ENCODE measurements at regions not wholly inside any gene's neighbourhood (a gene's known extent, or its start where the extent isn't known, plus 50 kb on each side); places are given as distances from the start of the nearest gene placed in this dataset.
"Not testable (repeated sequence)": the region's sequence is repeated elsewhere in the genome, so short reads cannot be mapped to it uniquely, and the experiment has no call there.

DNA sequence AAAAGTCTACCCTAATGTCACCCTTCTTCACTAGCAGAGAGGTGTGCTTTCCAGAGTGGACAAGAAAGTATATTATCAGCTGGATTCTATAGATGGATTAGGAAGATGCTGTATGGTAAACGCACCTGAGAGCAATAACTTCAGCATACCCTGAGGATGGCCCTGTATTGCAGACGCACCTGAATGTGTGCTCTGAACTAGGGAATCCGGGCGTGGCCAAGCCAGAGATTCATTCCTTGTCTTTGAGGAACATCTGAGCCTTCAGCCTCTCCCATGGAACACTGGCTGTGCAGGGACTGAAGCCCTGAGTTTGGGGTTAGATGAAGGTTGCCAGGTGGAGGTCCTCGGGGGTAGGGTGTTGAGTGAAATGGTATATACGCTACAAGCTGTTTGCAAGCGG lies 66.2 kb upstream of the NFE2L3 start:
- WGBS, 2 donors (ENCODE audit: low coverage in 1 of 2) = 86 to 94% methylated on average over 1 to 7 of the region's 7 CpGs
- Histone ChIP-seq H3K27me3 (peaks cover 23% of the 10 kb centered on the region), H3K36me3 (no peaks in the 10 kb centered on the region), H3K9me3 (no peaks in the 10 kb centered on the region), H3K27ac (no peak overlapping the region), H3K4me3 (no peak overlapping the region), H3K4me1 (no peaks in the 10 kb centered on the region)
- TF ChIP-seq EP300 (IDR thresholded peaks at IDR 0.05) (no peak), POLR2AphosphoS5 (IDR thresholded peaks at IDR 0.05) (no peak), POLR2A (IDR thresholded peaks at IDR 0.05) (no peak)
- TF ChIP-seq, protein P1, sequence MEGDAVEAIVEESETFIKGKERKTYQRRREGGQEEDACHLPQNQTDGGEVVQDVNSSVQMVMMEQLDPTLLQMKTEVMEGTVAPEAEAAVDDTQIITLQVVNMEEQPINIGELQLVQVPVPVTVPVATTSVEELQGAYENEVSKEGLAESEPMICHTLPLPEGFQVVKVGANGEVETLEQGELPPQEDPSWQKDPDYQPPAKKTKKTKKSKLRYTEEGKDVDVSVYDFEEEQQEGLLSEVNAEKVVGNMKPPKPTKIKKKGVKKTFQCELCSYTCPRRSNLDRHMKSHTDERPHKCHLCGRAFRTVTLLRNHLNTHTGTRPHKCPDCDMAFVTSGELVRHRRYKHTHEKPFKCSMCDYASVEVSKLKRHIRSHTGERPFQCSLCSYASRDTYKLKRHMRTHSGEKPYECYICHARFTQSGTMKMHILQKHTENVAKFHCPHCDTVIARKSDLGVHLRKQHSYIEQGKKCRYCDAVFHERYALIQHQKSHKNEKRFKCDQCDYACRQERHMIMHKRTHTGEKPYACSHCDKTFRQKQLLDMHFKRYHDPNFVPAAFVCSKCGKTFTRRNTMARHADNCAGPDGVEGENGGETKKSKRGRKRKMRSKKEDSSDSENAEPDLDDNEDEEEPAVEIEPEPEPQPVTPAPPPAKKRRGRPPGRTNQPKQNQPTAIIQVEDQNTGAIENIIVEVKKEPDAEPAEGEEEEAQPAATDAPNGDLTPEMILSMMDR (IDR thresholded peaks at IDR 0.05) = no peak
- no peak for ATAC-seq

DNA sequence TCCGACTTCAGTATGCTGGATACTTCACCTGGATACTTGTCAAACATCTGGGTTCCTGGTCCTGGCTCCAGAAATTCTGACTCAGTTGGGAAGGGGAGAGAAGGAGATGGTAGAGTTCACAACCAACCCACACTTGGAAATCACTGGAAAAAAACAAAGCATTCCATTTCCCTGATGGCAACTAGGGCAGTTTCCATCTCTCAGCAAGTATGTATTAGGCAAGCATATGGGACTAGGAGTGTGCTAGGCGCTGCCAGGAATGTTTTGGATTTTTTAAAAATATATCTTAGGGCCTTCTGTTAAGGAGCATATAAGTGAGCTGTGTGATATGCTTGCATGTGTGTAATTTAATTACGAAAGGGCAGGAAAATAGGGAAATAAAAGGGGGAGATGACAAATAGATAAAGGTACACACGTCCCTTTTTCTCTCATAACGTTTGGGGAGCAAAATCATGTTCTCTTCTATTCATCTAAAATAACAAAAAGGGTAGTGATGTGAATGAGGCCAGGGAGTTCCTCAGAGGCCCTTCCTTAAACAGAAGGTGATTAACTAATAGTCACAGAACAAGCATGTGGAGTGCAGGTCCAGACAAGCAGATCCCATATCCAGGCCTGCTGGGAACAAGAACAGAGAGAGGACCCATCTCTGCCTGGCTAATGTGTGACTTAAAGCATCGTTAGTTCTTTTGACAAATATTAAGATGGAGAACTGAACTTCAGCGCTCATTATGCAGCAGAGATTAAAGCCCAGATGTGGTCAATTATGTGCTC lies 64.5 kb upstream of the NFE2L3 start:
- ATAC-seq = no peak
- Histone ChIP-seq H3K27ac (no peak overlapping the region), H3K4me3 (no peak overlapping the region), H3K4me1 (no peaks in the 10 kb centered on the region), H3K9me3 (no peaks in the 10 kb centered on the region), H3K36me3 (no peaks in the 10 kb centered on the region), H3K27me3 (peaks cover 6% of the 10 kb centered on the region)
- 82 to 89% methylated on average over 6 of the region's 7 CpGs for WGBS, 2 donors (ENCODE audit: low coverage in 1 of 2)
- TF ChIP-seq POLR2A (IDR thresholded peaks at IDR 0.05) = no peak

DNA sequence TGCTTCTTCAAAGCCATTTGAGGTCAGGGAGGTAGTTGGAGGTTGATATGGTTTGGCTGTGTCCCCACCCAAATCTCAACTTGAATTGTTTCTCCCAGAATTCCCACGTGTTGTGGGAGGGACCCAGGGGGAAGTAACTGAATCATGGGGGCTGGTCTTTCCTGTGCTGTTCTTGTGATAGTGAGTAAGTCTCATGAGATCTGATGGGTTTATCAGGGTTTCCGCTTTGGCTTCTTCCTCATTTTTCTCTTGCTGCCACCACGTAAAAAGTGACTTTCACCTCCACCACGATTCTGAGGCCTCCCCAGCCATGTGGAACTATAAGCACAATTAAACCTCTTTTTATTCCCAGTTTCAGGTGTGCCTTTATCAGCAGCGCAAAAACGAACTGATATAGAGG lies 62.5 kb upstream of the NFE2L3 start:
- H3K36me3 ChIP-seq, H3K4me3 ChIP-seq, ATAC-seq: not testable (repeated sequence)

DNA sequence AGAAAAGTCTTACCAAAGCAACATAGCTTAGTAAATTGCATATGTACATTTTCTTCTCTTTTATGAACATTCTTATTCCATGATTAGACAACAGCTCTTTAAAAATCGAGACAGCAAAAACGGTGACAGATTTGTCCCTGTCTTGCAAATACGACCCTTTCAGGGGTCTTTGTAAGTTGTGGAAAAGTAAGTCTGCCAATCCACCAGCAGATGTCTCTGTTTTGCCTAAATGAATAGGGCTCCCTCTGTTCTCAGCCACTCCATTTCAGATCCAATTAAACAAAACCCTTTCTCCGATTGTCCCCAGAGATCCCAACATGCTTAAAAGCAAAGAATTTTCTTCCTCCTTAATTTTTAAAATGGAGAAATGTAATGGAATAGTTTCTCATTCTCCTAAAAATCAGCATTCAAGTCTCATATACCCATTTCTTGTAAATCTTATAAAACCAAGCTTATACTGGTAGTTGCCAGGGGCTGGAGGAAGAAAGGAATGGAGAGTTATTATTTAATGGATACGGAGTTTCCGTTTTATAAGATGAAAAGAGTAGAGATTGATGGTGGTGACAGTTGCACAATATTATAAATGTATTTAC lies 61.0 kb upstream of the NFE2L3 start:
- WGBS, 2 donors (ENCODE audit: low coverage in 1 of 2) = 3 to 7% methylated on average over 6 of the region's 6 CpGs
- ATAC-seq = no peak
- TF ChIP-seq, protein P1 (IDR thresholded peaks at IDR 0.05) = peak in 3 of 4 experiments; percentile 49 to 69 (median 58)
- TF ChIP-seq POLR2A (IDR thresholded peaks at IDR 0.05) = no peak

More for the DNA sequence above, 62.5 kb upstream of the NFE2L3 start:
- H3K4me1 ChIP-seq, H3K27me3 ChIP-seq, H3K9me3 ChIP-seq, H3K27ac ChIP-seq: not testable (repeated sequence)
- WGBS, 2 donors (ENCODE audit: low coverage in 1 of 2) = 66 to 86% methylated on average over 1 to 5 of the region's 6 CpGs

DNA sequence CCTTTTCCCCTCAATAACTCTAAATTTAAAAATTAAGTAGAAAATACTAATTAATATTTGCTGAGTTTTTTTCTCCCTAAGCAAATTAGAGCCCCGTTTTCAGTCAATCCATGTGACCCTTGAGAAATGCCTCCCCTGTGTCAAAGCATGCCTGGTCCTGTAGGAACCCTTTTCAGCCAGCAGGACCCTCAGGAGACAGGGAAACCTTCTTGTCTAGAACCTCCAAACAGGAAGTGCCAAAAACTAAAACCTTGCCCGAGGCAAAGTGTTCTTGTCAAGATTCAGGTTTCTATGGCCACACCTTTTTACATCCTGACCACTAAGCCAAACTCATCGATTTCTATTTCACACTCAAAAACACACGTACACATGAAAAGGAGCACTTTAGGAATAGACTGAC lies 60.1 kb upstream of the NFE2L3 start:
- WGBS, 2 donors (ENCODE audit: low coverage in 1 of 2) = 62 to 68% methylated on average over 4 of the region's 4 CpGs
- no peaks in the 10 kb centered on the region for H3K36me3 ChIP-seq
- no peak overlapping the region for H3K27ac ChIP-seq
- H3K4me1 ChIP-seq = no peaks in the 10 kb centered on the region
- no peak overlapping the region for H3K4me3 ChIP-seq
- no peak for ATAC-seq
- no peaks in the 10 kb centered on the region for H3K27me3 ChIP-seq
- H3K9me3 ChIP-seq = no peaks in the 10 kb centered on the region
- TF ChIP-seq EP300 (IDR thresholded peaks at IDR 0.05) (no peak), POLR2AphosphoS5 (IDR thresholded peaks at IDR 0.05) (no peak), POLR2A (IDR thresholded peaks at IDR 0.05) (no peak)
- TF ChIP-seq, protein P1 (IDR thresholded peaks at IDR 0.05) = no peak

More for the DNA sequence above, 61.0 kb upstream of the NFE2L3 start:
- Histone ChIP-seq H3K36me3 (no peaks in the 10 kb centered on the region), H3K4me1 (no peaks in the 10 kb centered on the region), H3K27ac (no peak overlapping the region), H3K9me3 (no peaks in the 10 kb centered on the region), H3K27me3 (no peaks in the 10 kb centered on the region), H3K4me3 (no peak overlapping the region)

DNA sequence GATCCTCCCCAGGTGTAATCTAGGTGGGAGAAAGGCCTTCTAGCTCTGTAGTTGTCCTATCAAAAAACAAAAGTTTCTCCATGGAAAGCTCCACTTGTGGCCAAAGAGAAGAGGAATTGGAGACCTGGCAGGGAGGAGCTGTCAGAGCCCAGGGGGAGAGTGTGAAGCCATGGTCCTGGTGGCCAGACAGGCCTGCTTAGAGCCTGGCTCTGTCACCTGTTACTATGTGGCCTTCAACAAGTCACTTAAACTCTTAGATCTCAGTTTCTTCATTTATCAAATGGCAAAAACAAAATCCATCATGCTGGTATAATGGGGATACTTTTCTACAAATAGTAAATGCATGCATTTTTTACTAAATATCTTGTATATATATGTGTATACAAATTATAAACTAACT lies 59.0 kb upstream of the NFE2L3 start:
- TF ChIP-seq, protein P1 (IDR thresholded peaks at IDR 0.05) = no peak
- TF ChIP-seq POLR2AphosphoS5 (IDR thresholded peaks at IDR 0.05) = no peak
- no peak for TF ChIP-seq POLR2A (IDR thresholded peaks at IDR 0.05)
- no peak for TF ChIP-seq EP300 (IDR thresholded peaks at IDR 0.05)
- H3K36me3 ChIP-seq = no peaks in the 10 kb centered on the region

More for the DNA sequence above, 59.0 kb upstream of the NFE2L3 start:
- ATAC-seq = no peak
- Histone ChIP-seq H3K4me1 (no peaks in the 10 kb centered on the region), H3K27me3 (no peaks in the 10 kb centered on the region), H3K4me3 (no peak overlapping the region), H3K9me3 (no peaks in the 10 kb centered on the region), H3K27ac (no peak overlapping the region)

Measured in gastroesophageal sphincter (tissue), 4 donors.